Fibroblast of the aortic adventitia (primary cell): ENCODE measurements at regions not wholly inside any gene's neighbourhood (a gene's known extent, or its start where the extent isn't known, plus 50 kb on each side); places are given as distances from the start of the nearest gene placed in this dataset.

Experiments
- DNase-seq: peaks from one replicate; pipeline ENCODE4 v3.0.0-alpha.2; 2010; ENCODE audit warnings: low read depth
- H3K4me3 ChIP-seq: 2 replicates; pipeline ENCODE4 v1.5.1; 2011; ENCODE audit warnings: low read depth, mild to moderate bottlenecking, control low read depth, low read length, moderate library complexity
- CTCF ChIP-seq: IDR thresholded peaks from 2 replicates; pipeline ENCODE4 v1.5.1; 2011; ENCODE audit warnings: mild to moderate bottlenecking, low read length, control low read depth, inconsistent platforms; ENCODE audit not compliant: insufficient read depth

GRCh38 chr5:74464512-74465209, 175.9 kb downstream of the ENC1 start:
- H3K4me3 ChIP-seq, result no peak overlapping the region
- peak; percentile 83 for DNase-seq
- TF ChIP-seq CTCF, result no peak

- H3K4me3 ChIP-seq, result no peak overlapping the region
- TF ChIP-seq CTCF, result no peak
- DNase-seq, result no peak
These were observed 178.2 kb downstream of the ENC1 start for GRCh38 chr5:74462356-74462755.

- TF ChIP-seq CTCF, result no peak
- H3K4me3 ChIP-seq, result no peak overlapping the region
- no peak for DNase-seq
These were observed 179.3 kb downstream of the ENC1 start for GRCh38 chr5:74461251-74461650.

- H3K4me3 ChIP-seq, result no peak overlapping the region
- no peak for DNase-seq
- TF ChIP-seq CTCF, result no peak
These were observed 179.8 kb downstream of the ENC1 start for GRCh38 chr5:74460694-74461093.

GRCh38 chr5:74459984-74460383, 180.5 kb downstream of the ENC1 start:
- no peak overlapping the region for H3K4me3 ChIP-seq
- DNase-seq, result no peak
- TF ChIP-seq CTCF, result no peak

- no peak for TF ChIP-seq CTCF
- no peak for DNase-seq
- no peak overlapping the region for H3K4me3 ChIP-seq
These were observed 182.7 kb downstream of the ENC1 start for GRCh38 chr5:74457876-74458275.
